Activated T-helper 1 cell treated with anti-CD3 and anti-CD28 coated beads, Interleukin-12 subunit alpha, Interleukin-12 subunit beta, Interleukin-2, Interleukin-4 antibody, amounts not matched to agents 30 ng/mL and 10 ng/mL and 1 ng/mL, durations not matched to agents 14 hours and 24 hours and 36 hours (primary cell): ENCODE measurements at regions not wholly inside any gene's neighbourhood (a gene's known extent, or its start where the extent isn't known, plus 50 kb on each side); places are given as distances from the start of the nearest gene placed in this dataset.

Source experiments
- DNase-seq: peaks from one replicate; pipeline ENCODE4 v3.0.0; 2021; ENCODE audit warnings: low spot score
- H3K27ac Mint-ChIP-seq: one replicate; pipeline ENCODE4 v1.8.0; 2021; ENCODE audit warnings: mild to moderate bottlenecking, mixed read lengths
- H3K27me3 Mint-ChIP-seq: one replicate; pipeline ENCODE4 v1.8.0; 2022; ENCODE audit warnings: mild to moderate bottlenecking, moderate library complexity, mixed read lengths; ENCODE audit not compliant: insufficient read depth
- H3K36me3 Mint-ChIP-seq: one replicate; pipeline ENCODE4 v1.8.0; 2021; ENCODE audit warnings: low read depth, mixed read lengths
- H3K4me1 Mint-ChIP-seq: one replicate; pipeline ENCODE4 v1.8.0; 2021; ENCODE audit warnings: low read depth, mixed read lengths
- H3K4me3 Mint-ChIP-seq: one replicate; pipeline ENCODE4 v1.8.0; 2021; ENCODE audit warnings: mild to moderate bottlenecking, moderate library complexity, mixed read lengths
- H3K9me3 Mint-ChIP-seq: one replicate; pipeline ENCODE4 v1.8.0; 2021; ENCODE audit warnings: mixed read lengths
- intact Hi-C: fragments of 100-400 bp; cut with micrococcal nuclease; formaldehyde crosslinking; loops from one replicate; pipeline ENCODE4 v1.15.1; 2024

- H3K4me1 Mint-ChIP-seq = peaks cover 14% of the 10 kb centered on the region
- H3K4me3 Mint-ChIP-seq = no peak overlapping the region
- no peaks in the 10 kb centered on the region for H3K36me3 Mint-ChIP-seq
- no peaks in the 10 kb centered on the region for H3K9me3 Mint-ChIP-seq
- H3K27me3 Mint-ChIP-seq = peaks cover 2% of the 10 kb centered on the region
- no peak for DNase-seq
- intact Hi-C loops = no loop called here
- no peak overlapping the region for H3K27ac Mint-ChIP-seq
Observed at GRCh38 chr15:85302271-85302670, 78.1 kb upstream of the AKAP13 start.

- H3K27ac Mint-ChIP-seq = no peak overlapping the region
- no peaks in the 10 kb centered on the region for H3K9me3 Mint-ChIP-seq
- H3K4me1 Mint-ChIP-seq = peaks cover 27% of the 10 kb centered on the region
- no peaks in the 10 kb centered on the region for H3K36me3 Mint-ChIP-seq
- peaks cover 2% of the 10 kb centered on the region for H3K27me3 Mint-ChIP-seq
- no peak for DNase-seq
- intact Hi-C loops = no loop called here
- H3K4me3 Mint-ChIP-seq = no peak overlapping the region
Observed at GRCh38 chr15:85305050-85305449, 75.4 kb upstream of the AKAP13 start.

- peaks cover 2% of the 10 kb centered on the region for H3K27me3 Mint-ChIP-seq
- H3K4me1 Mint-ChIP-seq = peaks cover 31% of the 10 kb centered on the region
- peaks cover 2% of the 10 kb centered on the region for H3K36me3 Mint-ChIP-seq
- intact Hi-C loops = no loop called here
- no peak overlapping the region for H3K27ac Mint-ChIP-seq
- H3K4me3 Mint-ChIP-seq = no peak overlapping the region
- no peak for DNase-seq
- H3K9me3 Mint-ChIP-seq = peaks cover 5% of the 10 kb centered on the region
Observed at GRCh38 chr15:85306946-85307686, 73.3 kb upstream of the AKAP13 start.

- peaks cover 2% of the 10 kb centered on the region for H3K27me3 Mint-ChIP-seq
- intact Hi-C loops = no loop called here
- H3K9me3 Mint-ChIP-seq = peaks cover 5% of the 10 kb centered on the region
- no peak for DNase-seq
- H3K36me3 Mint-ChIP-seq = peaks cover 2% of the 10 kb centered on the region
- H3K27ac Mint-ChIP-seq = no peak overlapping the region
- H3K4me1 Mint-ChIP-seq = peaks cover 36% of the 10 kb centered on the region
- H3K4me3 Mint-ChIP-seq = no peak overlapping the region
Observed at GRCh38 chr15:85307687-85308045, 72.7 kb upstream of the AKAP13 start.

- Mint-ChIP-seq H3K27me3 (no peaks in the 10 kb centered on the region), H3K27ac (no peak overlapping the region), H3K4me3 (no peak overlapping the region), H3K9me3 (peaks cover 5% of the 10 kb centered on the region), H3K36me3 (peaks cover 4% of the 10 kb centered on the region), H3K4me1 (peaks cover 70% of the 10 kb centered on the region)
- intact Hi-C loops = loop anchor here (10.0 kb wide), 2 partner anchors 233 to 473 kb away; no protein-coding TSS in a partner anchor
- no peak for DNase-seq
Observed at GRCh38 chr15:85311647-85312046, 68.8 kb upstream of the AKAP13 start.

GRCh38 chr15:85312486-85312885, 67.9 kb upstream of the AKAP13 start:
- Mint-ChIP-seq H3K4me1 (peaks cover 69% of the 10 kb centered on the region), H3K27ac (no peak overlapping the region)

GRCh38 chr15:85312929-85313331, 67.5 kb upstream of the AKAP13 start:
- peaks cover 73% of the 10 kb centered on the region for H3K4me1 Mint-ChIP-seq
- peak overlapping the region; percentile 64 for H3K27ac Mint-ChIP-seq
- H3K4me3 Mint-ChIP-seq = no peak overlapping the region
- H3K9me3 Mint-ChIP-seq = peaks cover 5% of the 10 kb centered on the region
- intact Hi-C loops = loop anchor here (10.0 kb wide), 2 partner anchors 232 to 472 kb away; no protein-coding TSS in a partner anchor
- H3K36me3 Mint-ChIP-seq = peaks cover 4% of the 10 kb centered on the region
- no peaks in the 10 kb centered on the region for H3K27me3 Mint-ChIP-seq
- no peak for DNase-seq

More at GRCh38 chr15:85312486-85312885, 67.9 kb upstream of the AKAP13 start:
- Mint-ChIP-seq H3K9me3 (peaks cover 5% of the 10 kb centered on the region), H3K36me3 (peaks cover 4% of the 10 kb centered on the region), H3K4me3 (no peak overlapping the region), H3K27me3 (no peaks in the 10 kb centered on the region)
- intact Hi-C loops = loop anchor here (10.0 kb wide), 2 partner anchors 232 to 472 kb away; no protein-coding TSS in a partner anchor
- DNase-seq = no peak

- no peak for DNase-seq
- intact Hi-C loops = loop anchor here (10.0 kb wide), 2 partner anchors 231 to 471 kb away; no protein-coding TSS in a partner anchor
- H3K36me3 Mint-ChIP-seq = peaks cover 4% of the 10 kb centered on the region
- no peaks in the 10 kb centered on the region for H3K27me3 Mint-ChIP-seq
- peak overlapping the region; percentile 64 for H3K27ac Mint-ChIP-seq
- H3K4me3 Mint-ChIP-seq = no peak overlapping the region
- H3K4me1 Mint-ChIP-seq = peaks cover 74% of the 10 kb centered on the region
- H3K9me3 Mint-ChIP-seq = peaks cover 5% of the 10 kb centered on the region
Observed at GRCh38 chr15:85313339-85313738, 67.1 kb upstream of the AKAP13 start.

- intact Hi-C loops = loop anchor here (10.0 kb wide), 2 partner anchors 231 to 471 kb away; no protein-coding TSS in a partner anchor
- H3K9me3 Mint-ChIP-seq = peaks cover 5% of the 10 kb centered on the region
- no peak overlapping the region for H3K4me3 Mint-ChIP-seq
Observed at GRCh38 chr15:85314146-85314545, 66.3 kb upstream of the AKAP13 start.

GRCh38 chr15:85314633-85315032, 65.8 kb upstream of the AKAP13 start:
- H3K4me3 Mint-ChIP-seq = no peak overlapping the region
- peaks cover 75% of the 10 kb centered on the region for H3K4me1 Mint-ChIP-seq
- no peak for DNase-seq
- intact Hi-C loops = loop anchor here (5.0 to 10.0 kb wide), 4 partner anchors 230 to 470 kb away; no protein-coding TSS in a partner anchor
- peak overlapping the region; percentile 45 for H3K27ac Mint-ChIP-seq
- H3K36me3 Mint-ChIP-seq = peaks cover 4% of the 10 kb centered on the region
- peaks cover 8% of the 10 kb centered on the region for H3K9me3 Mint-ChIP-seq
- H3K27me3 Mint-ChIP-seq = no peaks in the 10 kb centered on the region

More at GRCh38 chr15:85314146-85314545, 66.3 kb upstream of the AKAP13 start:
- Mint-ChIP-seq H3K27ac (peak overlapping the region; percentile 45), H3K4me1 (peaks cover 74% of the 10 kb centered on the region), H3K27me3 (no peaks in the 10 kb centered on the region), H3K36me3 (peaks cover 4% of the 10 kb centered on the region)
- DNase-seq = no peak

- Mint-ChIP-seq H3K27me3 (no peaks in the 10 kb centered on the region), H3K27ac (peak overlapping the region; percentile 83), H3K9me3 (peaks cover 13% of the 10 kb centered on the region), H3K36me3 (peaks cover 6% of the 10 kb centered on the region), H3K4me3 (peak overlapping the region; percentile 32), H3K4me1 (peaks cover 69% of the 10 kb centered on the region)
- DNase-seq = no peak
- intact Hi-C loops = loop anchor here (5.0 to 10.0 kb wide), 4 partner anchors 228 to 468 kb away; no protein-coding TSS in a partner anchor
Observed at GRCh38 chr15:85316244-85316934, 64.0 kb upstream of the AKAP13 start.

- Mint-ChIP-seq H3K9me3 (peaks cover 20% of the 10 kb centered on the region), H3K27me3 (no peaks in the 10 kb centered on the region), H3K4me1 (peaks cover 59% of the 10 kb centered on the region), H3K4me3 (peak overlapping the region; percentile 38), H3K27ac (peak overlapping the region; percentile 87), H3K36me3 (peaks cover 8% of the 10 kb centered on the region)
- intact Hi-C loops = loop anchor here (1.0 to 10.0 kb wide), 11 partner anchors 12 to 467 kb away; partner anchors contain the start of gene AKAP13
- peak; percentile 41 for DNase-seq
Observed at GRCh38 chr15:85318048-85318731, 62.2 kb upstream of the AKAP13 start.
